GM12878 (cell line): ENCODE measurements at regions not wholly inside any gene's neighbourhood (a gene's known extent, or its start where the extent isn't known, plus 50 kb on each side); places are given as distances from the start of the nearest gene placed in this dataset.

Experiments used
- ATAC-seq: fragments of 200-7000 bp; cut with Tn5 transposase; 3 replicates; pipeline ENCODE4 v1.9.1; 2020; ENCODE audit warnings: mild to moderate bottlenecking, moderate library complexity
- BruUV-seq: library from RNA; stranded (reverse); fragments of 400-500 nt; replicated peaks from 2 replicates; lab custom pipeline; 2021; lab: Mats Ljungman, UMichigan
- CTCF ChIA-PET: fragments of 300-600 bp; sonication (Branson Sonifier 250); formaldehyde crosslinking; extraction: SDS; loops from one replicate; lab custom pipeline; 2021; ENCODE audit warnings: inconsistent platforms; lab: Yijun Ruan, JAX
- POLR2A ChIA-PET: fragments of 350-600 bp; formaldehyde crosslinking; extraction: SDS; loops from one replicate; lab custom pipeline; 2021; ENCODE audit warnings: inconsistent platforms; lab: Charles Lee
- RAD21 ChIA-PET: fragments of 300-600 bp; sonication (Branson Sonifier 250); formaldehyde crosslinking; loops from one replicate; lab custom pipeline; 2023; ENCODE audit warnings: antibody characterized with exemption; ENCODE audit not compliant: unreplicated experiment; lab: Charles Lee
- SMC1A ChIA-PET: fragments of 300-600 bp; sonication (Branson Sonifier 250); formaldehyde crosslinking; loops from one replicate; lab custom pipeline; 2023; ENCODE audit not compliant: unreplicated experiment, uncharacterized antibody; lab: Charles Lee
- DNase-seq: peaks from one replicate; pipeline ENCODE4 v3.0.0-alpha.2; 2011; ENCODE audit warnings: low read depth, low spot score
- FAIRE-seq: peaks from 3 replicates; lab custom pipeline; 2011; peaks lifted over from hg19 to GRCh38; lab: Jason Lieb, UNC
- H2AFZ ChIP-seq: 2 replicates; pipeline ENCODE4 v1.6.0; 2011; ENCODE audit warnings: low read depth, low read length, control low read depth; ENCODE audit not compliant: control insufficient read depth
- H3K27ac ChIP-seq: 2 replicates; pipeline ENCODE4 v1.5.1; 2011; ENCODE audit warnings: control low read depth; ENCODE audit not compliant: control insufficient read depth, insufficient read depth
- H3K27me3 ChIP-seq, 2 experiments: replicated peaks in 1 of 2; 2 replicates each; pipeline versions ENCODE4 v1.6.0 to v1.6.1; 2011; ENCODE audit warnings: low read length in 1 of 2; ENCODE audit not compliant: control insufficient read depth in 2 of 2, insufficient read depth in 2 of 2
- H3K36me3 ChIP-seq, 2 experiments: 2 replicates each; pipeline ENCODE4 v1.5.1; 2011; ENCODE audit warnings: low read length in 1 of 2; ENCODE audit not compliant: control insufficient read depth in 2 of 2, insufficient read depth in 2 of 2
- H3K4me1 ChIP-seq: 2 replicates; pipeline ENCODE4 v1.6.1; 2011; ENCODE audit warnings: mild to moderate bottlenecking, low read length, moderate library complexity, mixed read lengths; ENCODE audit not compliant: control insufficient read depth, insufficient read depth
- H3K4me2 ChIP-seq: 2 replicates; pipeline ENCODE4 v1.6.0; 2011; ENCODE audit warnings: control low read depth; ENCODE audit not compliant: control insufficient read depth, insufficient read depth
- H3K4me3 ChIP-seq: fragments of 200-600 bp; sonication (generic); 2 replicates; pipeline ENCODE4 v1.5.1; 2016
- H3K79me2 ChIP-seq: 2 replicates; pipeline ENCODE4 v1.6.0; 2011; ENCODE audit warnings: low read length; ENCODE audit not compliant: control insufficient read depth, insufficient read depth
- H3K9ac ChIP-seq: 2 replicates; pipeline ENCODE4 v1.8.0; 2011; ENCODE audit warnings: low read length, control low read depth, mixed read lengths; ENCODE audit not compliant: control insufficient read depth, insufficient read depth
- H3K9me3 ChIP-seq: replicated peaks from 3 replicates; pipeline ENCODE4 v1.5.1; 2011; ENCODE audit warnings: mild to moderate bottlenecking, low read length; ENCODE audit not compliant: control insufficient read depth, insufficient read depth
- H4K20me1 ChIP-seq: 2 replicates; pipeline ENCODE4 v1.6.0; 2011; ENCODE audit not compliant: control insufficient read depth, insufficient read depth
- CBX3 ChIP-seq: fragments of 200-600 bp; sonication (generic); IDR thresholded peaks from 2 replicates; pipeline ENCODE4 v1.6.1; 2016; ENCODE audit warnings: low read depth, borderline replicate concordance
- EED ChIP-seq: sonication (generic); IDR thresholded peaks from 2 replicates; pipeline ENCODE4 v1.6.1; 2016; ENCODE audit warnings: antibody characterized with exemption, low read depth
- IRF4 ChIP-seq: IDR thresholded peaks from 2 replicates; pipeline ENCODE4 v1.6.1; 2011; ENCODE audit warnings: low read depth, low read length
- KAT2A ChIP-seq: conservative IDR thresholded peaks from 2 replicates; pipeline ENCODE4 v1.6.1; 2011; ENCODE audit warnings: low read depth, low read length; ENCODE audit not compliant: control insufficient read depth
- MEF2B ChIP-seq: fragments of 450-650 bp; IDR thresholded peaks from 2 replicates; pipeline ENCODE4 v1.6.1; 2018; ENCODE audit warnings: mild to moderate bottlenecking, moderate library complexity; ENCODE audit not compliant: partially characterized antibody, poor library complexity, severe bottlenecking
- MYB ChIP-seq: fragments of 150-350 bp; IDR thresholded peaks from 2 replicates; pipeline ENCODE4 v1.6.1; 2014; ENCODE audit warnings: mild to moderate bottlenecking, low read depth, low read length, borderline replicate concordance
- NFYB ChIP-seq: IDR thresholded peaks from 2 replicates; pipeline ENCODE4 v1.6.1; 2011; ENCODE audit warnings: low read depth, mild to moderate bottlenecking, low read length, improper control_type of control experiment, moderate library complexity; ENCODE audit not compliant: insufficient read depth
- NR2F1 ChIP-seq: fragments of 450-650 bp; conservative IDR thresholded peaks from 2 replicates; pipeline ENCODE4 v1.6.1; 2017; ENCODE audit warnings: mild to moderate bottlenecking
- RCOR1 ChIP-seq: conservative IDR thresholded peaks from 2 replicates; pipeline ENCODE4 v1.6.1; 2012; ENCODE audit warnings: low read depth, low read length, improper control_type of control experiment
- RELA ChIP-seq: fragments of 450-650 bp; IDR thresholded peaks from 2 replicates; pipeline ENCODE4 v1.8.0; 2014; ENCODE audit warnings: borderline replicate concordance; ENCODE audit not compliant: partially characterized antibody
- SMARCA5 ChIP-seq: fragments of 450-650 bp; IDR thresholded peaks from 2 replicates; pipeline ENCODE4 v1.6.1; 2017; ENCODE audit warnings: mild to moderate bottlenecking
- SUZ12 ChIP-seq: fragments of 200-600 bp; sonication (generic); IDR thresholded peaks from one replicate; pipeline ENCODE4 v1.6.1; 2018; ENCODE audit warnings: antibody characterized with exemption, mild to moderate bottlenecking; ENCODE audit not compliant: unreplicated experiment
- TAF1 ChIP-seq: IDR thresholded peaks from 2 replicates; pipeline ENCODE4 v1.6.1; 2011; ENCODE audit warnings: mild to moderate bottlenecking, low read depth, low read length, borderline replicate concordance
- TCF12 ChIP-seq: IDR thresholded peaks from 2 replicates; pipeline ENCODE4 v1.6.1; 2011; ENCODE audit warnings: low read depth, mild to moderate bottlenecking, low read length
- ZNF384 ChIP-seq: IDR thresholded peaks from 2 replicates; pipeline ENCODE4 v1.6.1; 2012; ENCODE audit warnings: low read depth, mild to moderate bottlenecking, low read length, improper control_type of control experiment, borderline replicate concordance
- WGBS: methylation state at CpG from one replicate; pipeline ENCODE4 v1.1.6; 2016; ENCODE audit warnings: low lambda C conversion rate; ENCODE audit not compliant: insufficient replicate concordance, insufficient coverage; ENCODE audit errors: missing lambda C conversion rate; 5-methylcytosine and 5-hydroxymethylcytosine counted together
- in situ Hi-C: fragments of 300-500 bp; cut with MboI; formaldehyde crosslinking; loops from 9 replicates; pipeline ENCODE4 v1.14.3; 2018; ENCODE audit warnings: mixed read lengths
- intact Hi-C: fragments of 100-400 bp; cut with micrococcal nuclease; formaldehyde crosslinking; loops from one replicate; pipeline ENCODE4 v1.14.2; 2022; ENCODE audit not compliant: unreplicated experiment
- TF ChIP-seq, protein P1 (sequence below): fragments of 450-650 bp; IDR thresholded peaks from 2 replicates; pipeline ENCODE4 v1.6.1; 2016; ENCODE audit warnings: mild to moderate bottlenecking
- TF ChIP-seq, protein P2 (sequence below): fragments of 450-650 bp; formaldehyde crosslinking; IDR thresholded peaks from 2 replicates; pipeline ENCODE4 v1.5.0; 2022; ENCODE audit warnings: mild to moderate bottlenecking, missing genetic modification characterization
- TF ChIP-seq, protein P3 (sequence below), 3 experiments: IDR thresholded peaks in 2 of 3; conservative IDR thresholded peaks in 1 of 3; 2 replicates each; pipeline ENCODE4 v1.5.1; 2011; ENCODE audit warnings: low read depth in 3 of 3, low read length in 3 of 3, mild to moderate bottlenecking in 3 of 3, control low read depth in 2 of 3, moderate library complexity in 2 of 3, inconsistent platforms in 1 of 3, mixed read lengths in 1 of 3; ENCODE audit not compliant: control insufficient read depth in 2 of 3, insufficient read depth in 1 of 3; ENCODE audit errors: extremely low read depth in 1 of 3

DNA sequence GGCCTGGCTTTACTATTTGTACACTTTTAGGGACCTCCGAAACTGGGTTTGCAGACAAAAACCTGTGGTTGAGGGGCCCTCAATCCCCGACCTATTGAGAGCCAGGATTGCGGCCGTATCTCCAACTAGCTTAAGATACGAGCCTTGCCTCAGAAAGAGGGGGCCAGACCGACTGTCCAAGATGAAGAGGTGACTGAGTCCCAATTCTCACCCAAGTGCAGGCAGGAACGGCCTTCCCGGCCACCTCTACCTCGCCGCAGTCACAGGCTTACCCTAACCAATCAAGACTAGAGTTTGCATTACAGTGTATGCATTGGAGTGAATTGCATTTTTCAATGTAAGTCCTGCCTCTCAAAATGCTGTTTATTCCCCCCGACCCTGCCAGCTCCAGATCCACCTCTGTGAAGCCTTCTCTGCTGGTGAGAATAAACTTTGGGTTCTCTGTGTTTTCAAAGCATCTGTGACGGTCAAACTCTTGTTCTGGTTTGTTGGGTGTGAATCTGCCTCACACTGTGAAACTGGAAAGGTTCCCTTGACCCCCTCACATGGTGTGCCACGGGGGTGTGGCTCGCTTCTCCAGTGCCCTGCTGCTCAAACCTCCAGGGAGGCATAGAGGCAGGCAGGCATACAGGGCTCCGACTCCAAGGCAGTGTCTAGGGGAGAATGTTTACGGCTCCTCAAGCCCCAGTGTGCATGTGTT is 62.2 kb upstream of the WLS start:
- ChIA-PET CTCF (no interaction called here), RAD21 (no interaction called here), POLR2A (no interaction called here), SMC1A (no interaction called here)
- intact Hi-C loops: no loop called here
- Histone ChIP-seq H3K9me3 (no peaks in the 10 kb centered on the region), H3K4me3 (no peak overlapping the region), H4K20me1 (no peaks in the 10 kb centered on the region), H3K79me2 (no peaks in the 10 kb centered on the region), H3K4me2 (no peak overlapping the region), H3K27me3 (no peaks in the 10 kb centered on the region; a peak in 1 of 4 replicates), H3K36me3 (no peaks in the 10 kb centered on the region), H3K9ac (no peak overlapping the region), H2AFZ (no peak overlapping the region), H3K4me1 (no peaks in the 10 kb centered on the region), H3K27ac (no peak overlapping the region)
- BruUV-seq: no TSS peak
- 41% methylated on average over 16 of the region's 16 CpGs for WGBS
- ATAC-seq (no peak), FAIRE-seq (no peak), DNase-seq (no peak)
- TF ChIP-seq IRF4: no peak
- TF ChIP-seq ZNF384: no peak
- TF ChIP-seq, protein P1, sequence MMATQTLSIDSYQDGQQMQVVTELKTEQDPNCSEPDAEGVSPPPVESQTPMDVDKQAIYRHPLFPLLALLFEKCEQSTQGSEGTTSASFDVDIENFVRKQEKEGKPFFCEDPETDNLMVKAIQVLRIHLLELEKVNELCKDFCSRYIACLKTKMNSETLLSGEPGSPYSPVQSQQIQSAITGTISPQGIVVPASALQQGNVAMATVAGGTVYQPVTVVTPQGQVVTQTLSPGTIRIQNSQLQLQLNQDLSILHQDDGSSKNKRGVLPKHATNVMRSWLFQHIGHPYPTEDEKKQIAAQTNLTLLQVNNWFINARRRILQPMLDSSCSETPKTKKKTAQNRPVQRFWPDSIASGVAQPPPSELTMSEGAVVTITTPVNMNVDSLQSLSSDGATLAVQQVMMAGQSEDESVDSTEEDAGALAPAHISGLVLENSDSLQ: no peak
- TF ChIP-seq NR2F1: no peak
- no peak for TF ChIP-seq SMARCA5
- no peak for TF ChIP-seq CBX3
- no peak for TF ChIP-seq MYB
- TF ChIP-seq, protein P2, sequence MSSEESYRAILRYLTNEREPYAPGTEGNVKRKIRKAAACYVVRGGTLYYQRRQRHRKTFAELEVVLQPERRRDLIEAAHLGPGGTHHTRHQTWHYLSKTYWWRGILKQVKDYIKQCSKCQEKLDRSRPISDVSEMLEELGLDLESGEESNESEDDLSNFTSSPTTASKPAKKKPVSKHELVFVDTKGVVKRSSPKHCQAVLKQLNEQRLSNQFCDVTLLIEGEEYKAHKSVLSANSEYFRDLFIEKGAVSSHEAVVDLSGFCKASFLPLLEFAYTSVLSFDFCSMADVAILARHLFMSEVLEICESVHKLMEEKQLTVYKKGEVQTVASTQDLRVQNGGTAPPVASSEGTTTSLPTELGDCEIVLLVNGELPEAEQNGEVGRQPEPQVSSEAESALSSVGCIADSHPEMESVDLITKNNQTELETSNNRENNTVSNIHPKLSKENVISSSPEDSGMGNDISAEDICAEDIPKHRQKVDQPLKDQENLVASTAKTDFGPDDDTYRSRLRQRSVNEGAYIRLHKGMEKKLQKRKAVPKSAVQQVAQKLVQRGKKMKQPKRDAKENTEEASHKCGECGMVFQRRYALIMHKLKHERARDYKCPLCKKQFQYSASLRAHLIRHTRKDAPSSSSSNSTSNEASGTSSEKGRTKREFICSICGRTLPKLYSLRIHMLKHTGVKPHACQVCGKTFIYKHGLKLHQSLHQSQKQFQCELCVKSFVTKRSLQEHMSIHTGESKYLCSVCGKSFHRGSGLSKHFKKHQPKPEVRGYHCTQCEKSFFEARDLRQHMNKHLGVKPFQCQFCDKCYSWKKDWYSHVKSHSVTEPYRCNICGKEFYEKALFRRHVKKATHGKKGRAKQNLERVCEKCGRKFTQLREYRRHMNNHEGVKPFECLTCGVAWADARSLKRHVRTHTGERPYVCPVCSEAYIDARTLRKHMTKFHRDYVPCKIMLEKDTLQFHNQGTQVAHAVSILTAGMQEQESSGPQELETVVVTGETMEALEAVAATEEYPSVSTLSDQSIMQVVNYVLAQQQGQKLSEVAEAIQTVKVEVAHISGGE (CRISPR knock-in tag): no peak
- no peak for TF ChIP-seq EED
- TF ChIP-seq, protein P3, sequence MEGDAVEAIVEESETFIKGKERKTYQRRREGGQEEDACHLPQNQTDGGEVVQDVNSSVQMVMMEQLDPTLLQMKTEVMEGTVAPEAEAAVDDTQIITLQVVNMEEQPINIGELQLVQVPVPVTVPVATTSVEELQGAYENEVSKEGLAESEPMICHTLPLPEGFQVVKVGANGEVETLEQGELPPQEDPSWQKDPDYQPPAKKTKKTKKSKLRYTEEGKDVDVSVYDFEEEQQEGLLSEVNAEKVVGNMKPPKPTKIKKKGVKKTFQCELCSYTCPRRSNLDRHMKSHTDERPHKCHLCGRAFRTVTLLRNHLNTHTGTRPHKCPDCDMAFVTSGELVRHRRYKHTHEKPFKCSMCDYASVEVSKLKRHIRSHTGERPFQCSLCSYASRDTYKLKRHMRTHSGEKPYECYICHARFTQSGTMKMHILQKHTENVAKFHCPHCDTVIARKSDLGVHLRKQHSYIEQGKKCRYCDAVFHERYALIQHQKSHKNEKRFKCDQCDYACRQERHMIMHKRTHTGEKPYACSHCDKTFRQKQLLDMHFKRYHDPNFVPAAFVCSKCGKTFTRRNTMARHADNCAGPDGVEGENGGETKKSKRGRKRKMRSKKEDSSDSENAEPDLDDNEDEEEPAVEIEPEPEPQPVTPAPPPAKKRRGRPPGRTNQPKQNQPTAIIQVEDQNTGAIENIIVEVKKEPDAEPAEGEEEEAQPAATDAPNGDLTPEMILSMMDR (IDR thresholded peaks at IDR 0.05 in 2 of 3, conservative IDR thresholded peaks at IDR 0.05 in 1 of 3; ENCODE audit: control insufficient read depth in 2 of 3, extremely low read depth in 1 of 3, insufficient read depth in 1 of 3, low read depth in 3 of 3, low read length in 3 of 3): no peak
- TF ChIP-seq TAF1: no peak
- no peak for TF ChIP-seq RELA
- TF ChIP-seq MEF2B: no peak
- no peak for TF ChIP-seq NFYB
- no peak for TF ChIP-seq KAT2A
- no peak for TF ChIP-seq RCOR1
- TF ChIP-seq SUZ12: no peak
- TF ChIP-seq TCF12: no peak
- in situ Hi-C loops: no loop called here
